DOHH2 (cell line): ENCODE measurements at regions not wholly inside any gene's neighbourhood (a gene's known extent, or its start where the extent isn't known, plus 50 kb on each side); places are given as distances from the start of the nearest gene placed in this dataset.

Experiments
- EZH2phosphoT487 ChIP-seq: fragments of 200-600 bp; sonication (generic); IDR thresholded peaks from 2 replicates; pipeline ENCODE4 v1.6.1; 2017; ENCODE audit warnings: borderline replicate concordance, mild to moderate bottlenecking, antibody characterized with exemption, low read length, moderate library complexity, mixed read lengths
- TF ChIP-seq, protein P1 (sequence below): fragments of 200-600 bp; sonication (generic); IDR thresholded peaks from one replicate; pipeline ENCODE4 v1.5.1; 2014; ENCODE audit warnings: antibody characterized with exemption, mild to moderate bottlenecking, low read depth, low read length; ENCODE audit not compliant: poor library complexity, severe bottlenecking

DNA sequence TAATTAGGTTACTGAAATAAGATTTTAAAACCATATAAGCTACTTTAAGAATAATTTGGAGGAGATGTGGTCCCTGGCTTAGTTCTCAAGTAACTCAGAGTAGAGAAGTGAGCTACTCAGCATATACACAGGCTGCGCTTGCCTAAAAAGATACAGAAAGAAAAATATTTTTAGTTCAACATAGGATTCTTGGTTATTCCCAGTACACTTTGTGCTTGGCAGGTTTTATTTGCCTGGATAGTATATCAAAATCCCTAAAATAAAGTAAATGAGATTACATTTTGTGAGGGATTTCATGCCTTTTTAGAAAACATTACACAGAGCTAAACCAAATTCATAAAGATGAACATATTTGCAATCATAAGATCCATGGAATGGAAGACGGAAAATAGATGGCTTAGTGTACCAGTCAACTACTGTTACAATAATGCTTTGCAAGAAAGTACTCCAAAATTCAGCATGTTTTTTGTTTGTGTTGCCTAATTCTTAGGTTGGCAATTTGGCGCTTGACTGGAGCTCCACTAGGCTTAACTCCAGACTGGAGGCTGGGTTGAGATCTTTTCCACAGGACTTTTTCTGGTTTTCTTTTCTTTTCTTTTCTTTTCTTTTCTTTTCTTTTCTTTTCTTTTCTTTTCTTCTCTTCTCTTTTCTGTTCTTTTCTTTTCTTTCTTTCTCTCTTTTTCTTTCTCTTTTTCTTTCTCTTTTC, 600.5 kb upstream of the SYT4 start:
- TF ChIP-seq, protein P1, sequence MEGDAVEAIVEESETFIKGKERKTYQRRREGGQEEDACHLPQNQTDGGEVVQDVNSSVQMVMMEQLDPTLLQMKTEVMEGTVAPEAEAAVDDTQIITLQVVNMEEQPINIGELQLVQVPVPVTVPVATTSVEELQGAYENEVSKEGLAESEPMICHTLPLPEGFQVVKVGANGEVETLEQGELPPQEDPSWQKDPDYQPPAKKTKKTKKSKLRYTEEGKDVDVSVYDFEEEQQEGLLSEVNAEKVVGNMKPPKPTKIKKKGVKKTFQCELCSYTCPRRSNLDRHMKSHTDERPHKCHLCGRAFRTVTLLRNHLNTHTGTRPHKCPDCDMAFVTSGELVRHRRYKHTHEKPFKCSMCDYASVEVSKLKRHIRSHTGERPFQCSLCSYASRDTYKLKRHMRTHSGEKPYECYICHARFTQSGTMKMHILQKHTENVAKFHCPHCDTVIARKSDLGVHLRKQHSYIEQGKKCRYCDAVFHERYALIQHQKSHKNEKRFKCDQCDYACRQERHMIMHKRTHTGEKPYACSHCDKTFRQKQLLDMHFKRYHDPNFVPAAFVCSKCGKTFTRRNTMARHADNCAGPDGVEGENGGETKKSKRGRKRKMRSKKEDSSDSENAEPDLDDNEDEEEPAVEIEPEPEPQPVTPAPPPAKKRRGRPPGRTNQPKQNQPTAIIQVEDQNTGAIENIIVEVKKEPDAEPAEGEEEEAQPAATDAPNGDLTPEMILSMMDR = no peak
- TF ChIP-seq EZH2phosphoT487 = no peak
